H9 (cell line): ENCODE measurements at regions not wholly inside any gene's neighbourhood (a gene's known extent, or its start where the extent isn't known, plus 50 kb on each side); places are given as distances from the start of the nearest gene placed in this dataset.

ENCODE experiments used
- DNase-seq: peaks from one replicate; pipeline ENCODE4 v3.0.0-alpha.2; 2017
- H2AFZ ChIP-seq: one replicate; pipeline ENCODE4 v1.6.1; 2013; ENCODE audit warnings: mild to moderate bottlenecking, low read length, control low read depth, moderate library complexity
- H2AK5ac ChIP-seq: 2 replicates; pipeline ENCODE4 v1.6.1; 2013; ENCODE audit warnings: low read length, control low read depth, mixed read lengths; ENCODE audit not compliant: insufficient read length
- H2BK120ac ChIP-seq: one replicate; pipeline ENCODE4 v1.6.1; 2013; ENCODE audit warnings: low read depth, mild to moderate bottlenecking, low read length, control low read depth, inconsistent platforms; ENCODE audit not compliant: poor library complexity, severe bottlenecking
- H2BK12ac ChIP-seq: 2 replicates; pipeline ENCODE4 v1.6.1; 2013; ENCODE audit warnings: low read length, control low read depth, mixed read lengths, low read depth; ENCODE audit not compliant: insufficient read length
- H2BK15ac ChIP-seq: 2 replicates; pipeline ENCODE4 v1.6.1; 2013; ENCODE audit warnings: low read depth, low read length, control low read depth
- H2BK20ac ChIP-seq: one replicate; pipeline ENCODE4 v1.6.1; 2013; ENCODE audit warnings: low read depth, mild to moderate bottlenecking, low read length, control low read depth, inconsistent platforms; ENCODE audit not compliant: poor library complexity, severe bottlenecking
- H2BK5ac ChIP-seq: 2 replicates; pipeline ENCODE4 v1.6.1; 2013; ENCODE audit warnings: low read length, control low read depth, mixed read lengths; ENCODE audit not compliant: insufficient read length
- H3K14ac ChIP-seq: 2 replicates; pipeline ENCODE4 v1.6.1; 2013; ENCODE audit warnings: low read length, control low read depth; ENCODE audit not compliant: insufficient read depth
- H3K18ac ChIP-seq: 2 replicates; pipeline ENCODE4 v1.6.1; 2013; ENCODE audit warnings: low read depth, mild to moderate bottlenecking, mixed read lengths, low read length, control low read depth; ENCODE audit not compliant: insufficient read length
- H3K23ac ChIP-seq: 2 replicates; pipeline ENCODE4 v1.6.1; 2013; ENCODE audit warnings: low read length, control low read depth, mixed read lengths, low read depth; ENCODE audit not compliant: insufficient read length
- H3K23me2 ChIP-seq: 2 replicates; pipeline ENCODE4 v1.6.1; 2013; ENCODE audit warnings: low read depth, mild to moderate bottlenecking, mixed read lengths, low read length, control low read depth; ENCODE audit not compliant: insufficient read length, poor library complexity, severe bottlenecking
- H3K27ac ChIP-seq: 2 replicates; pipeline ENCODE4 v1.5.1; 2013; ENCODE audit warnings: low read length, control low read depth, mixed read lengths, low read depth; ENCODE audit not compliant: insufficient read length
- H3K27me3 ChIP-seq: 2 replicates; pipeline ENCODE4 v1.6.1; 2013; ENCODE audit warnings: low read length, control low read depth, inconsistent platforms; ENCODE audit not compliant: insufficient read depth
- H3K4ac ChIP-seq: 2 replicates; pipeline ENCODE4 v1.6.1; 2013; ENCODE audit warnings: low read depth, mild to moderate bottlenecking, control low read depth, inconsistent platforms, low read length, moderate library complexity
- H3K4me1 ChIP-seq: 2 replicates; pipeline ENCODE4 v1.6.1; 2013; ENCODE audit warnings: low read length, control low read depth, inconsistent platforms; ENCODE audit not compliant: insufficient read depth
- H3K4me2 ChIP-seq: 2 replicates; pipeline ENCODE4 v1.6.1; 2013; ENCODE audit warnings: low read length, control low read depth, mixed read lengths; ENCODE audit not compliant: insufficient read length, insufficient read depth
- H3K56ac ChIP-seq: 2 replicates; pipeline ENCODE4 v1.6.1; 2013; ENCODE audit warnings: low read depth, mild to moderate bottlenecking, mixed read lengths, low read length, control low read depth; ENCODE audit not compliant: insufficient read length
- H3K79me1 ChIP-seq: 2 replicates; pipeline ENCODE4 v1.6.1; 2013; ENCODE audit warnings: low read depth, mild to moderate bottlenecking, moderate library complexity, low read length, control low read depth, inconsistent platforms; ENCODE audit not compliant: insufficient read depth, poor library complexity, severe bottlenecking
- H3K79me2 ChIP-seq: 2 replicates; pipeline ENCODE4 v1.6.1; 2013; ENCODE audit warnings: low read length, control low read depth, inconsistent platforms; ENCODE audit not compliant: insufficient read depth
- H3K9ac ChIP-seq: 2 replicates; pipeline ENCODE4 v1.6.1; 2013; ENCODE audit warnings: low read length, control low read depth, mixed read lengths; ENCODE audit not compliant: insufficient read length; ENCODE audit errors: extremely low read depth
- H3K9me3 ChIP-seq: one replicate; pipeline ENCODE4 v1.6.1; 2013; ENCODE audit warnings: low read depth, low read length, inconsistent platforms; ENCODE audit not compliant: control insufficient read depth
- H3T11ph ChIP-seq: one replicate; pipeline ENCODE4 v1.6.1; 2013; ENCODE audit warnings: mild to moderate bottlenecking, low read length, control low read depth, inconsistent platforms
- H4K20me1 ChIP-seq: one replicate; pipeline ENCODE4 v1.6.1; 2013; ENCODE audit not compliant: control insufficient read depth, insufficient read length, insufficient read depth
- H4K5ac ChIP-seq: 2 replicates; pipeline ENCODE4 v1.6.1; 2013; ENCODE audit warnings: low read depth, mild to moderate bottlenecking, mixed read lengths, low read length, control low read depth; ENCODE audit not compliant: insufficient read length
- H4K8ac ChIP-seq: replicated peaks from 2 replicates; pipeline ENCODE4 v1.6.1; 2013; ENCODE audit warnings: low read length, control low read depth, mixed read lengths, low read depth; ENCODE audit not compliant: insufficient read length
- H4K91ac ChIP-seq: 2 replicates; pipeline ENCODE4 v1.6.1; 2013; ENCODE audit warnings: low read depth, mild to moderate bottlenecking, moderate library complexity, mixed read lengths, low read length, control low read depth; ENCODE audit not compliant: insufficient read length
- H3K27ac Mint-ChIP-seq, 3 experiments: 2 replicates in 2 of 3; 3 replicates in 1 of 3; pipeline ENCODE4 v1.8.0; 2020 to 2021; ENCODE audit warnings: mixed read lengths in 3 of 3, mild to moderate bottlenecking in 1 of 3, moderate library complexity in 1 of 3
- H3K27me3 Mint-ChIP-seq: 2 replicates; pipeline ENCODE4 v1.8.0; 2021; ENCODE audit warnings: low read depth, mild to moderate bottlenecking, moderate library complexity, mixed read lengths
- H3K36me3 Mint-ChIP-seq, 3 experiments: 2 replicates in 2 of 3; 3 replicates in 1 of 3; pipeline ENCODE4 v1.8.0; 2020 to 2021; ENCODE audit warnings: low read depth in 3 of 3, mixed read lengths in 3 of 3; ENCODE audit not compliant: insufficient read depth in 1 of 3
- H3K4me1 Mint-ChIP-seq, 2 experiments: 2 replicates each; pipeline ENCODE4 v1.8.0; 2020; ENCODE audit warnings: mixed read lengths in 2 of 2
- H3K4me3 Mint-ChIP-seq, 2 experiments: 2 replicates in 1 of 2; 3 replicates in 1 of 2; pipeline ENCODE4 v1.8.0; 2020 to 2021; ENCODE audit warnings: mild to moderate bottlenecking in 2 of 2, mixed read lengths in 2 of 2, moderate library complexity in 1 of 2
- H3K9me3 Mint-ChIP-seq, 2 experiments: 2 replicates in 1 of 2; 3 replicates in 1 of 2; pipeline ENCODE4 v1.8.0; 2020; ENCODE audit warnings: mild to moderate bottlenecking in 2 of 2, mixed read lengths in 2 of 2, moderate library complexity in 1 of 2
- WGBS: extraction: QIAGEN DNeasy Blood & Tissue Kit; methylation state at CpG from one replicate; pipeline ENCODE4 v1.1.7; 2013; ENCODE audit warnings: missing lambda C conversion rate, low lambda C conversion rate, mixed read lengths; ENCODE audit not compliant: insufficient read length; ENCODE audit errors: extremely low coverage; 5-methylcytosine and 5-hydroxymethylcytosine counted together
- TF ChIP-seq, protein P1 (sequence below): fragments of 200-600 bp; sonication (generic); conservative IDR thresholded peaks from 3 replicates; pipeline ENCODE4 v1.8.0; 2021; ENCODE audit warnings: antibody characterized with exemption, mild to moderate bottlenecking

DNA sequence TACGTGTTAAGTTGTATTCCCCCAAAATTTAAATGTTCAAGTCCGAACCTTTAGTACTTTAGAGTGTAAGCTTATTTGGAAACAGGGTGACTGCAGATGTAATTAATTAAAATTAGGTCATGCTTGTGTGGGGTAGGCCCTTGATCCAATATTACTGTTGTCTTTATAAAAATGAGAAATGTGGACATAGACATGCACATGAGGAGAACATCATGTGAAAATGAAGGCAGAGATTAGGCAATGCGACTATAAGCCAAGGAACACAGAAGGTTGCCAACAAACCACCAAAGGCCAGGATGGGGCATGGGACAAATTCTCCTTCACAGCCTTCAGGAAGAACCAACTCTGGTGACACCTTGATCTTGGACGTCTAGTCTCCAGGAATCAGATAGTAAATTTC lies 1698.4 kb upstream of the SLC10A2 start:
- Histone ChIP-seq H2BK20ac (no peak overlapping the region), H2BK15ac (no peak overlapping the region), H2BK120ac (no peak overlapping the region), H3K56ac (no peak overlapping the region), H3T11ph (no peak overlapping the region), H3K9me3 (no peaks in the 10 kb centered on the region), H2AFZ (no peak overlapping the region), H4K91ac (no peak overlapping the region), H4K5ac (no peak overlapping the region), H2AK5ac (no peak overlapping the region), H3K4ac (no peak overlapping the region), H3K27me3 (no peaks in the 10 kb centered on the region), H2BK5ac (no peak overlapping the region), H3K27ac (no peak overlapping the region), H3K18ac (no peak overlapping the region), H4K8ac (no peak overlapping the region), H3K14ac (no peak overlapping the region), H3K9ac (no peak overlapping the region), H4K20me1 (no peaks in the 10 kb centered on the region), H3K23ac (no peak overlapping the region), H3K23me2 (no peaks in the 10 kb centered on the region), H2BK12ac (no peak overlapping the region), H3K79me1 (no peaks in the 10 kb centered on the region), H3K4me1 (no peaks in the 10 kb centered on the region), H3K79me2 (no peaks in the 10 kb centered on the region), H3K4me2 (no peak overlapping the region)
- H3K4me1 Mint-ChIP-seq: no peaks in the 10 kb centered on the region
- WGBS: no CpG with 5 or more reads among the region's 4 CpGs
- no peaks in the 10 kb centered on the region for H3K9me3 Mint-ChIP-seq
- H3K27me3 Mint-ChIP-seq: no peaks in the 10 kb centered on the region
- no peak overlapping the region for H3K4me3 Mint-ChIP-seq
- TF ChIP-seq, protein P1, sequence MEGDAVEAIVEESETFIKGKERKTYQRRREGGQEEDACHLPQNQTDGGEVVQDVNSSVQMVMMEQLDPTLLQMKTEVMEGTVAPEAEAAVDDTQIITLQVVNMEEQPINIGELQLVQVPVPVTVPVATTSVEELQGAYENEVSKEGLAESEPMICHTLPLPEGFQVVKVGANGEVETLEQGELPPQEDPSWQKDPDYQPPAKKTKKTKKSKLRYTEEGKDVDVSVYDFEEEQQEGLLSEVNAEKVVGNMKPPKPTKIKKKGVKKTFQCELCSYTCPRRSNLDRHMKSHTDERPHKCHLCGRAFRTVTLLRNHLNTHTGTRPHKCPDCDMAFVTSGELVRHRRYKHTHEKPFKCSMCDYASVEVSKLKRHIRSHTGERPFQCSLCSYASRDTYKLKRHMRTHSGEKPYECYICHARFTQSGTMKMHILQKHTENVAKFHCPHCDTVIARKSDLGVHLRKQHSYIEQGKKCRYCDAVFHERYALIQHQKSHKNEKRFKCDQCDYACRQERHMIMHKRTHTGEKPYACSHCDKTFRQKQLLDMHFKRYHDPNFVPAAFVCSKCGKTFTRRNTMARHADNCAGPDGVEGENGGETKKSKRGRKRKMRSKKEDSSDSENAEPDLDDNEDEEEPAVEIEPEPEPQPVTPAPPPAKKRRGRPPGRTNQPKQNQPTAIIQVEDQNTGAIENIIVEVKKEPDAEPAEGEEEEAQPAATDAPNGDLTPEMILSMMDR: no peak
- H3K27ac Mint-ChIP-seq: no peak overlapping the region
- no peak for DNase-seq
- H3K36me3 Mint-ChIP-seq: no peaks in the 10 kb centered on the region
